ENCODE measurements at regions not wholly inside any gene's neighbourhood (a gene's known extent, or its start where the extent isn't known, plus 50 kb on each side); places are given as distances from the start of the nearest gene placed in this dataset.

GRCh38 chr18:38693104-38693503, 1127.5 kb upstream of the CELF4 start:
- no peaks in the 10 kb centered on the region for H3K27me3 ChIP-seq (replicated peaks; ENCODE audit: control insufficient read depth, insufficient read depth, low read length)
- no peak for TF ChIP-seq CTCF (IDR thresholded peaks at IDR 0.05; ENCODE audit: insufficient read depth, low read length, poor library complexity, severe bottlenecking)
- no peak for DNase-seq (ENCODE audit: extremely low read depth, insufficient read length)
- H3K36me3 ChIP-seq (ENCODE audit: control insufficient read depth, insufficient read depth, low read length), result no peaks in the 10 kb centered on the region
- no peak overlapping the region for H3K4me3 ChIP-seq (replicated peaks; ENCODE audit: low read depth, low read length)

GRCh38 chr18:38690626-38691025, 1125.0 kb upstream of the CELF4 start:
- no peak for DNase-seq (ENCODE audit: extremely low read depth, insufficient read length)
- Histone ChIP-seq H3K27me3 (replicated peaks; ENCODE audit: control insufficient read depth, insufficient read depth, low read length) (no peaks in the 10 kb centered on the region), H3K36me3 (ENCODE audit: control insufficient read depth, insufficient read depth, low read length) (no peaks in the 10 kb centered on the region), H3K4me3 (replicated peaks; ENCODE audit: low read depth, low read length) (no peak overlapping the region)
- TF ChIP-seq CTCF (IDR thresholded peaks at IDR 0.05; ENCODE audit: insufficient read depth, low read length, poor library complexity, severe bottlenecking), result no peak

GRCh38 chr18:38688416-38688815, 1122.8 kb upstream of the CELF4 start:
- H3K36me3 ChIP-seq (ENCODE audit: control insufficient read depth, insufficient read depth, low read length), result no peaks in the 10 kb centered on the region
- no peaks in the 10 kb centered on the region for H3K27me3 ChIP-seq (replicated peaks; ENCODE audit: control insufficient read depth, insufficient read depth, low read length)
- no peak for DNase-seq (ENCODE audit: extremely low read depth, insufficient read length)
- no peak overlapping the region for H3K4me3 ChIP-seq (replicated peaks; ENCODE audit: low read depth, low read length)
- no peak for TF ChIP-seq CTCF (IDR thresholded peaks at IDR 0.05; ENCODE audit: insufficient read depth, low read length, poor library complexity, severe bottlenecking)

GRCh38 chr18:38670486-38670885, 1104.9 kb upstream of the CELF4 start:
- no peak overlapping the region for H3K4me3 ChIP-seq (replicated peaks; ENCODE audit: low read depth, low read length)
- H3K27me3 ChIP-seq (replicated peaks; ENCODE audit: control insufficient read depth, insufficient read depth, low read length), result no peaks in the 10 kb centered on the region
- no peak for DNase-seq (ENCODE audit: extremely low read depth, insufficient read length)
- H3K36me3 ChIP-seq (ENCODE audit: control insufficient read depth, insufficient read depth, low read length), result no peaks in the 10 kb centered on the region
- TF ChIP-seq CTCF (IDR thresholded peaks at IDR 0.05; ENCODE audit: insufficient read depth, low read length, poor library complexity, severe bottlenecking), result no peak

GRCh38 chr18:38664929-38665328, 1099.3 kb upstream of the CELF4 start:
- Histone ChIP-seq H3K27me3 (replicated peaks; ENCODE audit: control insufficient read depth, insufficient read depth, low read length) (no peaks in the 10 kb centered on the region), H3K36me3 (ENCODE audit: control insufficient read depth, insufficient read depth, low read length) (no peaks in the 10 kb centered on the region), H3K4me3 (replicated peaks; ENCODE audit: low read depth, low read length) (no peak overlapping the region)
- TF ChIP-seq CTCF (IDR thresholded peaks at IDR 0.05; ENCODE audit: insufficient read depth, low read length, poor library complexity, severe bottlenecking), result no peak
- no peak for DNase-seq (ENCODE audit: extremely low read depth, insufficient read length)

GRCh38 chr18:38663682-38664081, 1098.1 kb upstream of the CELF4 start:
- TF ChIP-seq CTCF (IDR thresholded peaks at IDR 0.05; ENCODE audit: insufficient read depth, low read length, poor library complexity, severe bottlenecking), result no peak
- no peaks in the 10 kb centered on the region for H3K36me3 ChIP-seq (ENCODE audit: control insufficient read depth, insufficient read depth, low read length)
- no peak overlapping the region for H3K4me3 ChIP-seq (replicated peaks; ENCODE audit: low read depth, low read length)
- H3K27me3 ChIP-seq (replicated peaks; ENCODE audit: control insufficient read depth, insufficient read depth, low read length), result no peaks in the 10 kb centered on the region
- DNase-seq (ENCODE audit: extremely low read depth, insufficient read length), result no peak

Measured in GM06990 (cell line).